Endothelial cell of umbilical vein (primary cell): ENCODE measurements at regions not wholly inside any gene's neighbourhood (a gene's known extent, or its start where the extent isn't known, plus 50 kb on each side); places are given as distances from the start of the nearest gene placed in this dataset.

ENCODE experiments used
- BruUV-seq: library from RNA; stranded (reverse); fragments of 400-500 nt; replicated peaks from 2 replicates; lab custom pipeline; 2021; lab: Mats Ljungman, UMichigan
- CTCF ChIA-PET: fragments of 300-600, 350-600 bp; sonication (Branson Sonifier 250); formaldehyde crosslinking; loops from one replicate; lab custom pipeline; 2021; ENCODE audit warnings: antibody characterized with exemption, inconsistent platforms; lab: Charles Lee
- POLR2A ChIA-PET: fragments of 300-600, 350-600 bp; sonication (Branson Sonifier 250); formaldehyde crosslinking; loops from one replicate; lab custom pipeline; 2021; ENCODE audit warnings: antibody characterized with exemption, inconsistent platforms; lab: Charles Lee
- DNase-seq: peaks from one replicate; pipeline ENCODE4 v3.0.0-alpha.2; 2011; ENCODE audit warnings: low read depth, low spot score
- FAIRE-seq: peaks from 2 replicates; lab custom pipeline; 2011; peaks lifted over from hg19 to GRCh38; lab: Jason Lieb, UNC
- H2AFZ ChIP-seq: 2 replicates; pipeline ENCODE4 v1.6.0; 2012; ENCODE audit warnings: low read depth, low read length, control low read depth, inconsistent platforms
- H3K27ac ChIP-seq: 2 replicates; pipeline ENCODE4 v1.5.1; 2011; ENCODE audit warnings: low read depth, mild to moderate bottlenecking, control low read depth, low read length, moderate library complexity; ENCODE audit not compliant: insufficient read depth
- H3K27me3 ChIP-seq, 2 experiments: 2 replicates each; pipeline versions ENCODE4 v1.6.0 to v1.6.1; 2011; ENCODE audit warnings: low read length in 2 of 2, mixed read lengths in 1 of 2; ENCODE audit not compliant: control insufficient read depth in 2 of 2, insufficient read depth in 2 of 2
- H3K36me3 ChIP-seq, 2 experiments: 2 replicates in 1 of 2; 3 replicates in 1 of 2; pipeline ENCODE4 v1.5.1; 2011; ENCODE audit warnings: low read length in 2 of 2, mild to moderate bottlenecking in 1 of 2, moderate library complexity in 1 of 2; ENCODE audit not compliant: control insufficient read depth in 2 of 2, insufficient read depth in 2 of 2; ENCODE audit errors: extremely low read depth in 1 of 2
- H3K4me1 ChIP-seq: 3 replicates; pipeline ENCODE4 v1.5.1; 2011; ENCODE audit warnings: mild to moderate bottlenecking, low read length; ENCODE audit not compliant: control insufficient read depth, insufficient read depth; ENCODE audit errors: extremely low read depth
- H3K4me2 ChIP-seq: 2 replicates; pipeline ENCODE4 v1.6.1; 2011; ENCODE audit warnings: low read length, control low read depth, mixed read lengths; ENCODE audit not compliant: insufficient read depth
- H3K4me3 ChIP-seq, 3 experiments: fragments of 200-600 bp in 1 of 3; sonication (generic), shearing (Covaris generic) in 1 of 3; replicated peaks in 1 of 3; 2 replicates each; pipeline ENCODE4 v1.5.1; 2011 to 2016; ENCODE audit warnings: control low read depth in 3 of 3, low read length in 3 of 3, mild to moderate bottlenecking in 2 of 3, inconsistent platforms in 1 of 3, low read depth in 1 of 3, moderate library complexity in 1 of 3; ENCODE audit not compliant: insufficient read depth in 1 of 3
- H3K79me2 ChIP-seq: 2 replicates; pipeline ENCODE4 v1.6.0; 2012; ENCODE audit warnings: low read length, inconsistent platforms; ENCODE audit not compliant: control insufficient read depth, insufficient read depth
- H3K9ac ChIP-seq: replicated peaks from 2 replicates; pipeline ENCODE3; 2011; ENCODE audit warnings: low read length, control low read depth; ENCODE audit not compliant: insufficient read depth; ENCODE audit errors: extremely low read depth
- H3K9me1 ChIP-seq: replicated peaks from 3 replicates; pipeline ENCODE4 v1.6.0; 2011; ENCODE audit warnings: mild to moderate bottlenecking, low read length; ENCODE audit not compliant: control insufficient read depth, insufficient read depth; ENCODE audit errors: extremely low read depth
- H3K9me3 ChIP-seq: replicated peaks from 2 replicates; pipeline ENCODE4 v1.5.1; 2012; ENCODE audit warnings: low read length, inconsistent platforms; ENCODE audit not compliant: control insufficient read depth, insufficient read depth
- H4K20me1 ChIP-seq: replicated peaks from 2 replicates; pipeline ENCODE3; 2011; ENCODE audit warnings: mild to moderate bottlenecking, low read length; ENCODE audit not compliant: control insufficient read depth, insufficient read depth; ENCODE audit errors: extremely low read depth
- EZH2 ChIP-seq: IDR thresholded peaks from 2 replicates; pipeline ENCODE4 v1.6.1; 2012; ENCODE audit warnings: borderline replicate concordance, low read depth, mild to moderate bottlenecking, moderate library complexity, low read length, inconsistent platforms; ENCODE audit not compliant: severe bottlenecking
- FOS ChIP-seq: IDR thresholded peaks from 2 replicates; pipeline ENCODE4 v1.6.1; 2011; ENCODE audit warnings: mild to moderate bottlenecking, low read length, moderate library complexity, borderline replicate concordance; ENCODE audit not compliant: insufficient read depth
- GATA2 ChIP-seq: IDR thresholded peaks from 2 replicates; pipeline ENCODE4 v1.7.0; 2011; ENCODE audit warnings: low read depth, mild to moderate bottlenecking, moderate library complexity, mixed read lengths, low read length; ENCODE audit not compliant: insufficient read length, insufficient read depth
- JUN ChIP-seq: IDR thresholded peaks from 2 replicates; pipeline ENCODE4 v1.6.1; 2011; ENCODE audit warnings: borderline replicate concordance, low read depth; ENCODE audit not compliant: insufficient read length, insufficient read depth
- MYC ChIP-seq: IDR thresholded peaks from one replicate; pipeline ENCODE4 v1.6.1; 2011; ENCODE audit warnings: mild to moderate bottlenecking, low read depth, low read length
- POLR2A ChIP-seq: IDR thresholded peaks from 2 replicates; pipeline ENCODE4 v1.6.1; 2012; ENCODE audit warnings: low read depth, mild to moderate bottlenecking, control low read depth, low read length
- POLR2AphosphoS5 ChIP-seq: IDR thresholded peaks from 2 replicates; pipeline ENCODE4 v1.6.1; 2012; ENCODE audit warnings: low read depth, mild to moderate bottlenecking, control low read depth, low read length, moderate library complexity; ENCODE audit not compliant: insufficient read depth
- dilution Hi-C: fragments of 300-500 bp; cut with MboI; formaldehyde crosslinking; loops from one replicate; pipeline ENCODE4 v1.15.0; 2019; ENCODE audit warnings: low sequenced_read_pairs; ENCODE audit not compliant: extremely low pct_ligation_motif_present
- intact Hi-C: fragments of 100-400 bp; cut with micrococcal nuclease; formaldehyde crosslinking; loops from one replicate; pipeline ENCODE4 v1.10.0; 2022
- TF ChIP-seq, protein P1 (sequence below), 2 donors: IDR thresholded peaks; 1 replicate in 1 of 2; 2 replicates in 1 of 2; pipeline ENCODE4 v1.5.1; 2011; ENCODE audit warnings: low read length in 2 of 2, mild to moderate bottlenecking in 2 of 2, moderate library complexity in 2 of 2, control low read depth in 1 of 2, inconsistent platforms in 1 of 2, low read depth in 1 of 2; ENCODE audit not compliant: insufficient read depth in 1 of 2; ENCODE audit errors: extremely low read depth in 1 of 2
- TF ChIP-seq, protein P2 (sequence below): IDR thresholded peaks from 2 replicates; pipeline ENCODE4 v1.6.1; 2011; ENCODE audit not compliant: insufficient read depth, insufficient read length

DNA sequence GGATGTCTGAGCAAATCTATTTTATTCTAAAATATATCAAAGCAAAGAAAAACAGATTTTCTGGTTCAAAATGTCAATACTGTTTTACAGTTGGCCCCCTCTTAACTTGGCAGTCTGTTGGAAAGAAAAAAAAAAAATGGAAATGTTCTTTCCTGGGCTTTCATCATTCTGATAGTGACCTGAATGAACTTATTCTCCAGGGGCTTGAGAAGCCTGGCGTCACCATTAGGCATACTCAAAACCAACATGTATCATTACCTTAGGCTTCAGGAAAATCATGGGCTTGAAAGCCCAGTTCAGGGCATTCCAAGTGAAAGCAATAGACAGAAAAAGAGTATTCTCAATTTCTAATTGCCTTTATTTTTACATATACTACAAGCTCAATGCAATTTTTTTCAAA lies 283.7 kb upstream of the PUM3 start:
- intact Hi-C loops (no loop called here), dilution Hi-C loops (no loop called here)
- no peak overlapping the region for H3K9ac ChIP-seq
- no peaks in the 10 kb centered on the region for H3K36me3 ChIP-seq
- no peaks in the 10 kb centered on the region for H3K79me2 ChIP-seq
- no peaks in the 10 kb centered on the region for H3K9me1 ChIP-seq
- BruUV-seq = no TSS peak
- ChIA-PET CTCF (interaction anchor here (0.7 kb wide), 1 partner anchor 11 kb away, joined by 3 read pairs; no protein-coding TSS in a partner anchor), POLR2A (no interaction called here)
- H2AFZ ChIP-seq = no peak overlapping the region
- no peak overlapping the region for H3K4me2 ChIP-seq
- no peak overlapping the region for H3K4me3 ChIP-seq
- no peaks in the 10 kb centered on the region for H3K27me3 ChIP-seq
- FAIRE-seq (no peak), DNase-seq (no peak)
- no peaks in the 10 kb centered on the region for H4K20me1 ChIP-seq
- no peaks in the 10 kb centered on the region for H3K9me3 ChIP-seq
- H3K27ac ChIP-seq = no peak overlapping the region
- TF ChIP-seq EZH2 (no peak), JUN (no peak), MYC (no peak), POLR2A (no peak)
- TF ChIP-seq, protein P1, sequence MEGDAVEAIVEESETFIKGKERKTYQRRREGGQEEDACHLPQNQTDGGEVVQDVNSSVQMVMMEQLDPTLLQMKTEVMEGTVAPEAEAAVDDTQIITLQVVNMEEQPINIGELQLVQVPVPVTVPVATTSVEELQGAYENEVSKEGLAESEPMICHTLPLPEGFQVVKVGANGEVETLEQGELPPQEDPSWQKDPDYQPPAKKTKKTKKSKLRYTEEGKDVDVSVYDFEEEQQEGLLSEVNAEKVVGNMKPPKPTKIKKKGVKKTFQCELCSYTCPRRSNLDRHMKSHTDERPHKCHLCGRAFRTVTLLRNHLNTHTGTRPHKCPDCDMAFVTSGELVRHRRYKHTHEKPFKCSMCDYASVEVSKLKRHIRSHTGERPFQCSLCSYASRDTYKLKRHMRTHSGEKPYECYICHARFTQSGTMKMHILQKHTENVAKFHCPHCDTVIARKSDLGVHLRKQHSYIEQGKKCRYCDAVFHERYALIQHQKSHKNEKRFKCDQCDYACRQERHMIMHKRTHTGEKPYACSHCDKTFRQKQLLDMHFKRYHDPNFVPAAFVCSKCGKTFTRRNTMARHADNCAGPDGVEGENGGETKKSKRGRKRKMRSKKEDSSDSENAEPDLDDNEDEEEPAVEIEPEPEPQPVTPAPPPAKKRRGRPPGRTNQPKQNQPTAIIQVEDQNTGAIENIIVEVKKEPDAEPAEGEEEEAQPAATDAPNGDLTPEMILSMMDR (IDR thresholded peaks at IDR 0.05; ENCODE audit: extremely low read depth in 1 of 2, insufficient read depth in 1 of 2, low read depth in 1 of 2, low read length in 2 of 2) = no peak
- no peaks in the 10 kb centered on the region for H3K4me1 ChIP-seq

DNA sequence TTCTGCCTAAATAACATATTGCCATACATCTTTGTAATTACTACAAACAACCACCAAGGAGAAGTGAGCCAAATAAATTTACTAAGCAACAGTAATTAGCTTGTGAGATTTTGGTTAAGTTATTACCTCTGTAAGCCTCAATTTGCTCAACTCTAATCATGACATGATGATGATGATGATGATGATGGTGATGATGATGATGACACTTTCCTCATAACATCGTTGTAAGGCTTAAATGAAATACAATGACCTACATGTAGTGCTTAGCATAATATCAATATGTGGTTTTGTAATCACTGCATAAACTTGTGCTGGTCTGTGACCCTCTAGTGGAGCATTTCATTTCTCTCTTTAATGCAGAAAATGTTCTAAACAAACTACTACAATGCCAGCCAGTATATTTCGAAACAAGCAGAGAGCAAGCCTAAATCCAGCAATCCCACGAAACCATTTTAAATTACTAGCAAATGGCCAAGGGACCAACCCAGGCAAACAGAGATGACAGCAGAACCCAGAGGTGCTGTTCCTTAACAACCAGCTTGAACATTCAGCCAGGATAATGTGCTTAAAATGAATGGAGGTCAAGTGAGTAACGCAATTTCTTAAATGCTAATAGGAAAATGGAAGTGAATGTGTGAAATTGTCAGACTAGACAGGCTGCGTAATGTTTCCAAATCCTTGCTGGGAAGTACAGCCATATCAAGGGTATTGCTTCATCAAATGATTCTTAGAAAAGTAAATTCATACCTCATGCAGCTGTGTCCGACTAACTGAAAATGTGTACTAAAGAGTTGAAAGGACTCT lies 281.9 kb upstream of the PUM3 start:
- intact Hi-C loops (no loop called here), dilution Hi-C loops (no loop called here)
- no peak overlapping the region for H3K4me2 ChIP-seq
- no TSS peak for BruUV-seq
- no peaks in the 10 kb centered on the region for H3K79me2 ChIP-seq
- H3K4me1 ChIP-seq = no peaks in the 10 kb centered on the region
- no peaks in the 10 kb centered on the region for H3K27me3 ChIP-seq
- H3K9me3 ChIP-seq = no peaks in the 10 kb centered on the region
- no peak overlapping the region for H2AFZ ChIP-seq
- no peaks in the 10 kb centered on the region for H3K36me3 ChIP-seq
- DNase-seq (no peak), FAIRE-seq (no peak)
- no peaks in the 10 kb centered on the region for H4K20me1 ChIP-seq
- no peak overlapping the region for H3K9ac ChIP-seq
- ChIA-PET POLR2A (no interaction called here), CTCF (no interaction called here)
- no peak overlapping the region for H3K4me3 ChIP-seq
- H3K27ac ChIP-seq = no peak overlapping the region
- H3K9me1 ChIP-seq = no peaks in the 10 kb centered on the region
- TF ChIP-seq JUN (no peak), FOS (no peak), EZH2 (no peak), GATA2 (no peak), POLR2AphosphoS5 (no peak), MYC (no peak), POLR2A (no peak)
- TF ChIP-seq, protein P1 (IDR thresholded peaks at IDR 0.05; ENCODE audit: extremely low read depth in 1 of 2, insufficient read depth in 1 of 2, low read depth in 1 of 2, low read length in 2 of 2) = no peak
- TF ChIP-seq, protein P2, sequence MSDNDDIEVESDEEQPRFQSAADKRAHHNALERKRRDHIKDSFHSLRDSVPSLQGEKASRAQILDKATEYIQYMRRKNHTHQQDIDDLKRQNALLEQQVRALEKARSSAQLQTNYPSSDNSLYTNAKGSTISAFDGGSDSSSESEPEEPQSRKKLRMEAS = no peak
